HCT116 (cell line): ENCODE measurements at regions not wholly inside any gene's neighbourhood (a gene's known extent, or its start where the extent isn't known, plus 50 kb on each side); places are given as distances from the start of the nearest gene placed in this dataset.

Source experiments
- ATAC-seq: fragments of 200-7000 bp; cut with Tn5 transposase; 2 replicates; pipeline ENCODE4 v1.9.1; 2020; ENCODE audit warnings: mild to moderate bottlenecking, moderate library complexity
- BruUV-seq: library from RNA; stranded (reverse); fragments of 400-500 nt; replicated peaks from 2 replicates; lab custom pipeline; 2021; lab: Mats Ljungman, UMichigan
- CTCF ChIA-PET: fragments of 300-600 bp; sonication (Branson Sonifier 250); formaldehyde crosslinking; loops from one replicate; lab custom pipeline; 2021; ENCODE audit warnings: antibody characterized with exemption; lab: Charles Lee
- POLR2A ChIA-PET: fragments of 300-600, 350-600 bp; sonication (Branson Sonifier 250); formaldehyde crosslinking; loops from one replicate; lab custom pipeline; 2021; ENCODE audit warnings: antibody characterized with exemption; lab: Charles Lee
- RAD21 ChIA-PET, 2 experiments: fragments of 300-600 bp; sonication (Branson Sonifier 250); formaldehyde crosslinking; loops; one replicate each; lab custom pipeline; 2023; ENCODE audit warnings: low total read pairs in 2 of 2; ENCODE audit not compliant: uncharacterized antibody in 2 of 2, unreplicated experiment in 2 of 2, low non-redundant PET in 1 of 2; lab: Charles Lee
- DNase-seq: peaks from one replicate; pipeline ENCODE4 v3.0.0-alpha.2; 2010; ENCODE audit warnings: low read depth, low spot score
- H2AFZ ChIP-seq: fragments of 200-600 bp; shearing (Covaris generic), sonication (generic); 2 replicates; pipeline ENCODE4 v1.6.1; 2017; ENCODE audit warnings: low read depth, mixed run types, mixed read lengths, antibody characterized with exemption, low read length; ENCODE audit not compliant: poor library complexity, severe bottlenecking
- H3K27ac ChIP-seq: 2 replicates; pipeline ENCODE4 v1.5.1; 2012; ENCODE audit warnings: low read depth, low read length
- H3K27me3 ChIP-seq: fragments of 200-600 bp; sonication (generic); 2 replicates; pipeline ENCODE4 v1.6.1; 2016; ENCODE audit warnings: mixed run types, low read length, mixed read lengths; ENCODE audit not compliant: insufficient read depth
- H3K36me3 ChIP-seq, 2 experiments: fragments of 200-500 bp in 1 of 2; fragments of 200-600 bp in 1 of 2; sonication (Bioruptor generic) in 1 of 2; sonication (generic) in 1 of 2; 2 replicates each; pipeline versions ENCODE4 v1.5.1 to v1.6.1; 2014 to 2016; ENCODE audit warnings: low read length in 2 of 2, inconsistent platforms in 1 of 2, mixed read lengths in 1 of 2, mixed run types in 1 of 2; ENCODE audit not compliant: insufficient read depth in 2 of 2, control insufficient read depth in 1 of 2
- H3K4me1 ChIP-seq, 2 experiments: fragments of 200-600 bp in 1 of 2; sonication (generic) in 1 of 2; 2 replicates each; pipeline versions ENCODE4 v1.5.1 to v1.6.1; 2012 to 2017; ENCODE audit warnings: low read length in 2 of 2, inconsistent platforms in 1 of 2, mild to moderate bottlenecking in 1 of 2, mixed read lengths in 1 of 2, mixed run types in 1 of 2, moderate library complexity in 1 of 2; ENCODE audit not compliant: insufficient read depth in 2 of 2, control insufficient read depth in 1 of 2
- H3K4me2 ChIP-seq: fragments of 200-600 bp; sonication (generic); 2 replicates; pipeline ENCODE4 v1.6.1; 2017; ENCODE audit warnings: mixed run types, low read length, mixed read lengths
- H3K4me3 ChIP-seq, 2 experiments: fragments of 200-600 bp in 1 of 2; sonication (generic) in 1 of 2; replicated peaks in 1 of 2; 2 replicates each; pipeline ENCODE4 v1.5.1; 2011 to 2016; ENCODE audit warnings: low read length in 2 of 2, control low read depth in 1 of 2, low read depth in 1 of 2, mild to moderate bottlenecking in 1 of 2, mixed read lengths in 1 of 2, mixed run types in 1 of 2
- H3K79me2 ChIP-seq: fragments of 200-600 bp; sonication (generic); 2 replicates; pipeline ENCODE4 v1.6.1; 2017; ENCODE audit warnings: mild to moderate bottlenecking, mixed run types, low read length, moderate library complexity, mixed read lengths; ENCODE audit not compliant: insufficient read depth
- H3K9ac ChIP-seq: fragments of 200-600 bp; sonication (generic); 2 replicates; pipeline ENCODE4 v1.6.1; 2016; ENCODE audit warnings: low read length, mixed read lengths
- H3K9me2 ChIP-seq: fragments of 200-600 bp; sonication (generic), shearing (Covaris generic); 2 replicates; pipeline ENCODE4 v1.6.1; 2017; ENCODE audit warnings: mixed run types, mild to moderate bottlenecking, moderate library complexity; ENCODE audit not compliant: insufficient read depth
- H3K9me3 ChIP-seq, 2 experiments: fragments of 200-500 bp in 1 of 2; fragments of 200-600 bp in 1 of 2; sonication (Bioruptor generic) in 1 of 2; sonication (generic) in 1 of 2; 2 replicates each; pipeline ENCODE4 v1.6.1; 2014 to 2017; ENCODE audit warnings: low read length in 2 of 2, mixed read lengths in 2 of 2, inconsistent platforms in 1 of 2, low read depth in 1 of 2, mild to moderate bottlenecking in 1 of 2, mixed run types in 1 of 2, moderate library complexity in 1 of 2; ENCODE audit not compliant: control insufficient read depth in 1 of 2, insufficient read depth in 1 of 2
- H4K20me1 ChIP-seq: fragments of 200-600 bp; sonication (generic), shearing (Covaris generic); 2 replicates; pipeline ENCODE4 v1.6.1; 2017; ENCODE audit warnings: mixed run types, mild to moderate bottlenecking, moderate library complexity; ENCODE audit not compliant: insufficient read depth
- ATF3 ChIP-seq: IDR thresholded peaks from 2 replicates; pipeline ENCODE4 v1.6.1; 2012
- CBX3 ChIP-seq: IDR thresholded peaks from 2 replicates; pipeline ENCODE4 v1.6.1; 2012; ENCODE audit warnings: low read depth
- CEBPB ChIP-seq: IDR thresholded peaks from 2 replicates; pipeline ENCODE4 v1.6.1; 2012; ENCODE audit warnings: low read depth
- CTCF ChIP-seq, 3 experiments: fragments of 200-600 bp in 1 of 3; sonication (generic) in 1 of 3; IDR thresholded peaks in 2 of 3; conservative IDR thresholded peaks in 1 of 3; 2 replicates each; pipeline ENCODE4 v1.5.1; 2012 to 2017; ENCODE audit warnings: low read depth in 2 of 3, low read length in 2 of 3, antibody characterized with exemption in 1 of 3, borderline replicate concordance in 1 of 3, control low read depth in 1 of 3, mild to moderate bottlenecking in 1 of 3, mixed read lengths in 1 of 3, mixed run types in 1 of 3, moderate library complexity in 1 of 3; ENCODE audit not compliant: insufficient read depth in 1 of 3
- EGR1 ChIP-seq: IDR thresholded peaks from 2 replicates; pipeline ENCODE4 v1.6.1; 2012; ENCODE audit warnings: low read depth
- ELF1 ChIP-seq: IDR thresholded peaks from 2 replicates; pipeline ENCODE4 v1.6.1; 2012; ENCODE audit warnings: low read depth, borderline replicate concordance
- EZH2 ChIP-seq: fragments of 200-600 bp; sonication (generic); IDR thresholded peaks from 2 replicates; pipeline ENCODE4 v1.6.1; 2017; ENCODE audit warnings: antibody characterized with exemption, mixed run types
- EZH2phosphoT487 ChIP-seq: fragments of 200-600 bp; IDR thresholded peaks from 2 replicates; pipeline ENCODE4 v1.6.1; 2018; ENCODE audit warnings: antibody characterized with exemption, borderline replicate concordance
- FOSL1 ChIP-seq: IDR thresholded peaks from 2 replicates; pipeline ENCODE4 v1.6.1; 2012; ENCODE audit warnings: low read depth
- MAX ChIP-seq: IDR thresholded peaks from 2 replicates; pipeline ENCODE4 v1.6.1; 2012
- POLR2A ChIP-seq: IDR thresholded peaks from 2 replicates; pipeline ENCODE4 v1.7.0; 2011; ENCODE audit warnings: borderline replicate concordance; ENCODE audit not compliant: insufficient read depth, insufficient read length; ENCODE audit errors: extremely low read depth
- POLR2AphosphoS5 ChIP-seq: IDR thresholded peaks from 2 replicates; pipeline ENCODE4 v1.6.1; 2011; ENCODE audit warnings: mild to moderate bottlenecking, low read depth, low read length, moderate library complexity
- RAD21 ChIP-seq: IDR thresholded peaks from 2 replicates; pipeline ENCODE4 v1.6.1; 2012; ENCODE audit warnings: low read depth, mild to moderate bottlenecking
- REST ChIP-seq: IDR thresholded peaks from 2 replicates; pipeline ENCODE4 v1.6.1; 2012; ENCODE audit warnings: low read depth
- SIN3A ChIP-seq: IDR thresholded peaks from 2 replicates; pipeline ENCODE4 v1.6.1; 2012; ENCODE audit warnings: low read depth
- SP1 ChIP-seq: IDR thresholded peaks from 2 replicates; pipeline ENCODE4 v1.6.1; 2012; ENCODE audit warnings: low read depth
- SRF ChIP-seq: IDR thresholded peaks from 2 replicates; pipeline ENCODE4 v1.6.1; 2012; ENCODE audit warnings: low read depth
- TCF7L2 ChIP-seq: IDR thresholded peaks from 2 replicates; pipeline ENCODE4 v1.7.0; 2011; ENCODE audit warnings: borderline replicate concordance, inconsistent platforms; ENCODE audit not compliant: insufficient read depth, insufficient read length; ENCODE audit errors: extremely low read depth
- ZNF274 ChIP-seq: fragments of 200-500 bp; sonication (Bioruptor generic); IDR thresholded peaks from 2 replicates; pipeline ENCODE4 v1.6.1; 2014; ENCODE audit warnings: mild to moderate bottlenecking, low read depth, low read length, inconsistent platforms
- intact Hi-C: fragments of 100-400 bp; cut with micrococcal nuclease; formaldehyde crosslinking; loops from 2 replicates; pipeline ENCODE4 v1.10.0; 2022

- no peaks in the 10 kb centered on the region for H3K4me1 ChIP-seq
- ATAC-seq (no peak), DNase-seq (no peak)
Observed at GRCh38 chr3:107958146-107958545, 132.7 kb downstream of the CD47 start.

More at GRCh38 chr3:107958146-107958545, 132.7 kb downstream of the CD47 start:
- ChIA-PET RAD21 (no interaction called here), CTCF (no interaction called here), POLR2A (no interaction called here)
- H3K9me3 ChIP-seq = no peaks in the 10 kb centered on the region
- no peaks in the 10 kb centered on the region for H3K36me3 ChIP-seq
- intact Hi-C loops = no loop called here
- BruUV-seq = no TSS peak
- H3K27ac ChIP-seq = no peak overlapping the region
- no peaks in the 10 kb centered on the region for H4K20me1 ChIP-seq
- H3K4me3 ChIP-seq = no peak overlapping the region
- no peak overlapping the region for H3K9ac ChIP-seq
- H3K79me2 ChIP-seq = no peaks in the 10 kb centered on the region
- H3K4me2 ChIP-seq = no peak overlapping the region
- H3K9me2 ChIP-seq = no peaks in the 10 kb centered on the region
- TF ChIP-seq POLR2A (no peak), SRF (no peak), CTCF (IDR thresholded peaks at IDR 0.05 in 2 of 3, conservative IDR thresholded peaks at IDR 0.05 in 1 of 3; ENCODE audit: borderline replicate concordance in 1 of 3, insufficient read depth in 1 of 3, low read depth in 2 of 3, low read length in 2 of 3) (no peak), RAD21 (no peak), POLR2AphosphoS5 (no peak), TCF7L2 (no peak), SIN3A (no peak), ATF3 (no peak), EGR1 (no peak), SP1 (no peak), FOSL1 (no peak), CEBPB (no peak), REST (no peak), EZH2phosphoT487 (no peak), EZH2 (no peak), ZNF274 (no peak), MAX (no peak), ELF1 (no peak), CBX3 (no peak)
- H3K27me3 ChIP-seq = no peaks in the 10 kb centered on the region
- no peak overlapping the region for H2AFZ ChIP-seq
